Testis (tissue), 2 donors: ENCODE measurements at regions not wholly inside any gene's neighbourhood (a gene's known extent, or its start where the extent isn't known, plus 50 kb on each side); places are given as distances from the start of the nearest gene placed in this dataset.

Source experiments
- DNase-seq: peaks from one replicate; pipeline ENCODE4 v3.0.0-alpha.2; 2019
- H3K27ac ChIP-seq, 2 donors: fragments of 200-600 bp; sonication (generic); one replicate each; pipeline ENCODE4 v1.5.1; 2019
- H3K27me3 ChIP-seq: fragments of 200-600 bp; sonication (generic); one replicate; pipeline ENCODE4 v1.5.1; 2019
- H3K36me3 ChIP-seq: fragments of 200-600 bp; sonication (generic); one replicate; pipeline ENCODE4 v1.5.1; 2017; ENCODE audit warnings: low read depth; ENCODE audit errors: missing control alignments
- H3K4me1 ChIP-seq: fragments of 200-600 bp; sonication (generic); one replicate; pipeline ENCODE4 v1.5.1; 2019
- H3K4me3 ChIP-seq, 2 donors: fragments of 200-600 bp; sonication (generic); one replicate each; pipeline ENCODE4 v1.5.1; 2017 to 2019
- H3K9me3 ChIP-seq: fragments of 200-600 bp; sonication (generic); one replicate; pipeline ENCODE4 v1.5.1; 2017
- CTCF ChIP-seq, 3 experiments: fragments of 450-650 bp in 2 of 3; fragments of 200-600 bp in 1 of 3; sonication (generic) in 1 of 3; IDR thresholded peaks; one replicate each; pipeline ENCODE4 v1.5.1; 2016 to 2019; ENCODE audit warnings: antibody characterized with exemption in 3 of 3, mild to moderate bottlenecking in 2 of 3, moderate library complexity in 1 of 3
- POLR2A ChIP-seq: fragments of 450-650 bp; IDR thresholded peaks from one replicate; pipeline ENCODE4 v1.6.1; 2017; ENCODE audit warnings: antibody characterized with exemption, mild to moderate bottlenecking, moderate library complexity
- WGBS, 2 donors: methylation state at CpG; one replicate each; pipeline ENCODE4 v1.1.5; 2018; 5-methylcytosine and 5-hydroxymethylcytosine counted together
- intact Hi-C: fragments of 100-400 bp; cut with DNase I; formaldehyde crosslinking; loops from one replicate; pipeline ENCODE4 v1.15.1; 2023; ENCODE audit warnings: low total_unique reads

GRCh38 chr18:76594966-76595365 lies 99.9 kb upstream of the ZNF516 start:
- H3K27me3 ChIP-seq: no peaks in the 10 kb centered on the region
- no peak overlapping the region for H3K27ac ChIP-seq
- no peak overlapping the region for H3K4me3 ChIP-seq
- WGBS, 2 donors: 97% methylated on average over 3 of the region's 3 CpGs
- no peaks in the 10 kb centered on the region for H3K4me1 ChIP-seq
- no peak for TF ChIP-seq POLR2A
- TF ChIP-seq CTCF (IDR thresholded peaks at IDR 0.05): no peak
- H3K9me3 ChIP-seq: no peaks in the 10 kb centered on the region
- no peak for DNase-seq
- H3K36me3 ChIP-seq: no peaks in the 10 kb centered on the region
- intact Hi-C loops: no loop called here

- H3K4me3 ChIP-seq: no peak overlapping the region
- WGBS, 2 donors: 85 to 93% methylated on average over 2 of the region's 2 CpGs
- intact Hi-C loops: no loop called here
Observed at GRCh38 chr18:76593843-76594242, 98.8 kb upstream of the ZNF516 start.

GRCh38 chr18:76592981-76593381 lies 97.9 kb upstream of the ZNF516 start:
- no peak overlapping the region for H3K27ac ChIP-seq
- WGBS, 2 donors: 44 to 56% methylated on average over 10 of the region's 10 CpGs
- H3K9me3 ChIP-seq: no peaks in the 10 kb centered on the region
- H3K4me1 ChIP-seq: peaks cover 15% of the 10 kb centered on the region
- no peaks in the 10 kb centered on the region for H3K36me3 ChIP-seq
- TF ChIP-seq CTCF (IDR thresholded peaks at IDR 0.05) (no peak), POLR2A (no peak)
- no peak for DNase-seq
- intact Hi-C loops: no loop called here
- no peak overlapping the region for H3K4me3 ChIP-seq
- H3K27me3 ChIP-seq: no peaks in the 10 kb centered on the region

More at GRCh38 chr18:76593843-76594242, 98.8 kb upstream of the ZNF516 start:
- Histone ChIP-seq H3K36me3 (no peaks in the 10 kb centered on the region), H3K27ac (no peak overlapping the region), H3K27me3 (no peaks in the 10 kb centered on the region), H3K4me1 (peaks cover 7% of the 10 kb centered on the region), H3K9me3 (no peaks in the 10 kb centered on the region)
- no peak for DNase-seq
- TF ChIP-seq POLR2A (no peak), CTCF (IDR thresholded peaks at IDR 0.05) (no peak)

- Histone ChIP-seq H3K4me1 (peaks cover 15% of the 10 kb centered on the region), H3K27me3 (no peaks in the 10 kb centered on the region), H3K27ac (no peak overlapping the region), H3K36me3 (no peaks in the 10 kb centered on the region), H3K4me3 (no peak overlapping the region), H3K9me3 (no peaks in the 10 kb centered on the region)
- TF ChIP-seq CTCF (IDR thresholded peaks at IDR 0.05) (no peak), POLR2A (no peak)
- intact Hi-C loops: no loop called here
- 91 to 92% methylated on average over 6 of the region's 6 CpGs for WGBS, 2 donors
- no peak for DNase-seq
Observed at GRCh38 chr18:76592096-76592495, 97.1 kb upstream of the ZNF516 start.

- Histone ChIP-seq H3K27ac (no peak overlapping the region), H3K4me1 (peaks cover 15% of the 10 kb centered on the region), H3K4me3 (no peak overlapping the region), H3K9me3 (no peaks in the 10 kb centered on the region), H3K27me3 (no peaks in the 10 kb centered on the region), H3K36me3 (no peaks in the 10 kb centered on the region)
- WGBS, 2 donors: 68 to 77% methylated on average over 14 of the region's 14 CpGs
- no peak for DNase-seq
- TF ChIP-seq CTCF (IDR thresholded peaks at IDR 0.05) (no peak), POLR2A (no peak)
- intact Hi-C loops: no loop called here
Observed at GRCh38 chr18:76589866-76590265, 94.8 kb upstream of the ZNF516 start.
